Fibroblast of pulmonary artery (primary cell): ENCODE measurements at regions not wholly inside any gene's neighbourhood (a gene's known extent, or its start where the extent isn't known, plus 50 kb on each side); places are given as distances from the start of the nearest gene placed in this dataset.
"Not testable (repeated sequence)": the region's sequence is repeated elsewhere in the genome, so short reads cannot be mapped to it uniquely, and the experiment has no call there.

ENCODE experiments used
- DNase-seq: peaks from one replicate; pipeline ENCODE4 v3.0.0-alpha.2; 2010; ENCODE audit warnings: low read depth
- H3K4me3 ChIP-seq: replicated peaks from 2 replicates; pipeline ENCODE4 v1.5.1; 2011; ENCODE audit warnings: low read depth, mild to moderate bottlenecking, control low read depth, low read length, moderate library complexity
- CTCF ChIP-seq: IDR thresholded peaks from 2 replicates; pipeline ENCODE4 v1.5.1; 2011; ENCODE audit warnings: mild to moderate bottlenecking, control low read depth, low read length, inconsistent platforms; ENCODE audit errors: missing control alignments

- no peak overlapping the region for H3K4me3 ChIP-seq
- DNase-seq: no peak
- TF ChIP-seq CTCF: no peak
Measured at GRCh38 chr14:42499137-42499536, 892.5 kb downstream of the LRFN5 start.

- peak; percentile 11 for DNase-seq
- H3K4me3 ChIP-seq: no peak overlapping the region
- no peak for TF ChIP-seq CTCF
Measured at GRCh38 chr14:42490536-42490935, 883.9 kb downstream of the LRFN5 start.

GRCh38 chr14:42488965-42489364, 882.3 kb downstream of the LRFN5 start:
- no peak for DNase-seq
- TF ChIP-seq CTCF: no peak

GRCh38 chr14:42482345-42482971, 875.8 kb downstream of the LRFN5 start:
- not testable (repeated sequence) for H3K4me3 ChIP-seq

More at GRCh38 chr14:42488965-42489364, 882.3 kb downstream of the LRFN5 start:
- no peak overlapping the region for H3K4me3 ChIP-seq

GRCh38 chr14:42481714-42482113, 875.0 kb downstream of the LRFN5 start:
- DNase-seq: not testable (repeated sequence)

More at GRCh38 chr14:42482345-42482971, 875.8 kb downstream of the LRFN5 start:
- not testable (repeated sequence) for DNase-seq

GRCh38 chr14:42480255-42480654, 873.6 kb downstream of the LRFN5 start:
- DNase-seq: no peak
- no peak for TF ChIP-seq CTCF

More at GRCh38 chr14:42481714-42482113, 875.0 kb downstream of the LRFN5 start:
- not testable (repeated sequence) for H3K4me3 ChIP-seq

GRCh38 chr14:42475289-42475688, 868.6 kb downstream of the LRFN5 start:
- H3K4me3 ChIP-seq: no peak overlapping the region
- TF ChIP-seq CTCF: no peak
- no peak for DNase-seq

More at GRCh38 chr14:42480255-42480654, 873.6 kb downstream of the LRFN5 start:
- H3K4me3 ChIP-seq: no peak overlapping the region

- no peak for TF ChIP-seq CTCF
- no peak overlapping the region for H3K4me3 ChIP-seq
- no peak for DNase-seq
Measured at GRCh38 chr14:42470427-42470719, 863.7 kb downstream of the LRFN5 start.
